ENCODE measurements at regions not wholly inside any gene's neighbourhood (a gene's known extent, or its start where the extent isn't known, plus 50 kb on each side); places are given as distances from the start of the nearest gene placed in this dataset.
A peak's percentile ranks its signal among the peaks of the same experiment; 100 is the strongest.

DNA sequence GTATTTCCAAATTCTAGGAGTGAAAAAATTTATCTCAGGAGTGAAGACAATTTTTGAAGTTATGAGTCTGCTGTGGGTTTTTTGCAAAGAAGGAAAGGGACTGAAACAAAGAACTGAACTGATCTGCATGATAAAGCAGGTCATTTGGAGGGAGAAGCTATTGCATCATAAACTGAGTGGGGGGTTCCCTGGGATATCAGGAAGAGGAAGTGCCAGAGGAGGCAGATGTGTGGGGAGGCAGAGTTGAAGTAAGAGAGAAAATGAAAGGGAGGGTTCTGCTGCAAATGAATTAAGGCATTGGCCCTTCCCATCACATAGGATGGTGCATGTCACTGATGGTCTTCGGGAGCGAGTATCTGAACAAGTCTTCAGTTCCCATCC is 379.2 kb downstream of the VPS13C start:
- DNase-seq: no peak

DNA sequence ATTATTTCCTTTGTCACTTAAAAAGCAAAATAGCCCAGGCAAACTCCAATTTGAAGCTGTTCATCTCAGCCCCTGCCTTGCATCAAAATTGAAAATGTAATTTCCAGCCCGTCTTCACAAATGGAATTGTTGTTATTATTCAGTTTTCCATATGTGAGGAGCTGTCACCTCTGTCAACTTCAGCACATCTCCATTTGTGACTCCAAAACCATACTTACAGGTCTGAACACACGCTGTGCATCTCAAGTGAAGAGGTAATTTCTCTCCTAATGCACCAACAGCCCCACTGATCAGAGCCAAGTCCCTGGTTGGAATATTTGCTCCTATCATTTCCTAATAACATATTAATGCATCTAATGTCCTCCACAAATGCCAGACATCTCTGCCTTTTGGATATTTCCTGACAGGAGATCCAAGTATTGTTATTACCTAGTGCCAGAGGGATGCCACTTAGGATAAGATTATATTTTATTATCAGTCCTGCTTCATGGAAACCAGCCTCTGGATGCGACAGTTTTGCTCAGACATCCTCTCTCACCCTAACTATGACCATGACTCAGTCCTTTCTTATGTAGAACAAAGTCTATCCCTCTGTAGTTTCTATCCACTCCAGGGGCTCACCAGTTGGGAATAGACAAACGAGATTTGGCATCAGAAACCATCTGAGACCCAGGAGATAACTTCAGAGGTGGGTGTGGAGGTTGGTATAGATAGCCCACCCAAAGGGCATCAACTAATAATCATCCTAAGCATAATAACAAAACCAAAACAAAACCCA is 379.8 kb downstream of the VPS13C start:
- DNase-seq: no peak

DNA sequence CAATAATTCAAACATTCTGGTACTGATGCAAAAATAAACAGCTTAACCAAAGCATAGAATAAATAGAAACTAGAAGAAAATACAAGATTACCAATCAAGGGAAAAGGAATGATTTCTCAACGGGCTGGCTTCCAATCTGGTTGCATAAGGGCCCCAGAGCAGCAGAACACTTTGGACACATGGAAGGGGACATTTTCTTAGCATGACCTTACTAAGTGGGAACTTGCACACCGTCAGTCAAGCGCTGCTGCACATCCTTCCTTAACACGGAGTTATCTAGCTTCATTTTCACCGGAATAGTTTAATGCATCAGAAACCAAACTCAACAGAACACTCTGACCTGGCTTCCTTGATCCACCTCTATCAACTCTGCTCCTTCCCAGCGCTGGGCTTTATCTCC is 388.5 kb downstream of the VPS13C start:
- DNase-seq: no peak

DNA sequence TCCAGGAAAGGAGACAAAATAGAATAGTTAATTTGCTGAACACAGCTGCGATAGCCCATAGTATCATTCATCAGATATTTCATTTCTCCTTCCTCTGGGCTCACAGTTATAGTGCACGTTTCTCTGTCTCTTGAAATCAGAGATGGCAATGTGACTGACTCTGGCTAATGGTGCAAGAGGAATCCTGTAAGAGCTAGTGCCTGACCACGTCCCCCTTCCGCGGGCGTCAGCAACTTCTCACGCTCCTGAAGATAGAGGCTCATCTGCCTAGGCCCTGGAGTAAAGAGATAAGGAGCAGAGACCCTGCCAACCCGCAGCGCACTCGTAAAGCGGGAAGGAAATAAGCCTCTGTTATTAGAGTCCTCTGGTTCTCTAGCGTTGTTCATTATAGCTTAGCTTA is 391.8 kb downstream of the VPS13C start:
- DNase-seq: no peak

DNA sequence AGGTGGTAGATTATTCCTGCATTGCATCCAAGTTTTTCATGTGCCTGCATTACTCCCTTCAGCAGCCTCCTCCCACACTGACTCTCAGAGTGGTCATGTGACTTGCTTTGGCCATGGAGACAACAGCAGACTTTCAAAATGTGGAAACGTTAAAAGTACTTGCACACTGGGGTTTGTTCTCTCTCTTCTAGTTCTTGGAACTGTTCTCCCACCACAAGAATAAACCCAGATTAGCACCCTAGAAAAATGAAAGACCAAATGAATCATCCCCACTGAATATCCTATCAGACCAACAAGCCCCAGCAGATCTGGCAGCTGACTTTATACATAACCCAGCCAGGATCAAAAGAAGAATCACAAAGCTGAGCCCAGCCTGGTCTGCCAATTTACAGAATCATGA is 398.5 kb downstream of the VPS13C start:
- DNase-seq: no peak

DNA sequence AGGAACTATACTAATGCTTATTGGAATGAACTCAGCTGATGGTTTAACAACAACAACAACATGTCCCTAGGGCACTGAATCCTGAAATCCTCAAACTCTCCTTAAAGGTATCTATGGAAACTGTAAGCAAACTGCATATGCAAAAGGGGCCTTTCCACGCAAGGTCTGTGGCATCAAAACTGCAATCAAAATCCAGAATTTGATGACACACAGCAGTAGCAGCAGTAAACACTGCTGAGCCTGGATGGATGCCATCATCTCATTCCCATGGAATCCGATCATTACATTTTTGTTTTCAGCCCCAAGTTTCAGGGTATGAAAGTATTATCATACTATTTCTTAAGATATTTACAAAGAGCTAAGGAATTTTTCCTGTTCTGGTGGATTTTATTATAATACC is 399.7 kb downstream of the VPS13C start:
- no peak for DNase-seq

DNA sequence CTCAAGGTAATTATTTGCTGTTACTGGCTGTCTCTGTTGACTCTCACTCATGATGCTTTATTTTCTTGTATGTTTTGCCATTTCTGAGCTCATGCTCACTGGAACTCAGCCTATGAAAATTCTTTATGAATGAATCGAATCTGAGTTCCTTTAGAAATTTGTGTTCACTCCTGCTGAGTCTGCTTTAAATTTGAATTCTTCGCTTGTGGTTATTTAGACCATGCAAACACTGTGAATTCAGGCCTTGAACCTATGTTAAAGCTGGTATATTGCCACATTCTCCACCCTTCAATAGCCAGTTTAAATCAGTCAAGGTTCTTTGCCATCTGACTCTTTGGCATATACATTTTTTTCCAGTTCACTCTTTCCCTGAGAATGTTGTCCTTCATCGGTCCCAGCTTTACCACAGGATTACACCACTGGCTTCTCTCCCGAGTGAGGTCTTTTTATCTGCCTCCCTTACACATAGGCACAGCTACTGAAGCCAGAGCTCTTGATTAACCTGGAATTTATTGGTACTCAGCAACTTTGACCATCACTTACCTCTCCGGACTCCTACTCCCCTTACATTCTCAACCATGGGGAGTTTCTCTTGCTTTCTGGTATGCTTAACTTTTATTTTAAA is 400.6 kb downstream of the VPS13C start:
- DNase-seq: no peak

DNA sequence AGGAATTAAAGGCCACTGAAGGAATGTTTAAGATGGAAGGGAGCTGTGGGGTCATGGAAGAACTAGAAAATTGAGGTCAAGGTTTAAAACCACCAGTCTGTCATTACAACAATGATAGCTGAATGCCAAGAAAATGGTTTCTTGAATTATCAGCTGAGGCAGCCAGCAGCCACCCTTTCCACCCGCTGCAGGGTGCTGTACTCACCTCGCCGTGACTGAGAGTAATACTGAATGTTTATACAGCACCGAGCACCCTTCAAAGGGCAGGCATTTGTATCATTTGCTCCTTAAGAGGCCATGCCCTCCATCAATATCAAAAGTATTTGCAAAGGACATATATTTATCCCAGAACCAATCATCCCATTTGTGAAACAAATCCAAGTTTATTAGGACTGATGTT is 402.8 kb downstream of the VPS13C start:
- no peak for DNase-seq

DNA sequence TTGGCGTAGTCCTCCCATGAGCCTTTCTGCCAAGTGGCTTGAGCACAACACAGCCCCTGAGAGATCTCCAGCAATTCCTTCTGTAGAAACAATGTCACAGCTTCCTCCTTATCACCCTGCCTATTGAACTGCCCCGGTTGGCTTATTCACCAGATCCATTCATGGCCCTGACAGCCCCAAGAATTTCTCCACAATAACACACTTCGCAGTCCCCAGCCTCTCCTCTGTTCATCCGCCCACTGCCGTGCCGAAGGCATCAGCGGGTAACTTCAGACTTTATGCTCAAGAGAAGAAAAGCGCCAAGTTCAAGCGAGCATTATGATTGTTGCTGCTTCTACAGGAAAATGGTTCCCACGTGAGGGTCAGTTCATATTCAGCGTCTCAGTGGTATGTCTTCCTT is 403.9 kb downstream of the VPS13C start:
- DNase-seq: no peak

DNA sequence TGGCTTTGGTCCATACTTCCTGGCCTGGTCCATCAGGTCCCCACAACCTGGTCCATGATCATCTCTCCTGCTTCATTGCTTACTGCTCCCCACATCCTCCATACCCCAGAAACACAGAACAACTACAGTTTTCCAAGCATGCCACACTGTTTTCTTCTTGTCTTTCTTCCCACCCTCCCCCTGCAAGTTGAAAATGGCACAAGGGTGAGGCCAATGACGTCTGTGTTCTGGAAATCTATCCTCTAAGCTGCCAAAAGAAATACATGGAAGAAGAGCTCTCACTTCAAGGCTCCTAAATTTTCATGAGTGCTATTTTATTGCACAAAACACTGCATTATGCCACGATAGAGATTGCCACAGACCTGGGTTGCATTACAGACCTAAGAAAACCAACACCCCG is 404.4 kb downstream of the VPS13C start:
- no peak for DNase-seq

DNA sequence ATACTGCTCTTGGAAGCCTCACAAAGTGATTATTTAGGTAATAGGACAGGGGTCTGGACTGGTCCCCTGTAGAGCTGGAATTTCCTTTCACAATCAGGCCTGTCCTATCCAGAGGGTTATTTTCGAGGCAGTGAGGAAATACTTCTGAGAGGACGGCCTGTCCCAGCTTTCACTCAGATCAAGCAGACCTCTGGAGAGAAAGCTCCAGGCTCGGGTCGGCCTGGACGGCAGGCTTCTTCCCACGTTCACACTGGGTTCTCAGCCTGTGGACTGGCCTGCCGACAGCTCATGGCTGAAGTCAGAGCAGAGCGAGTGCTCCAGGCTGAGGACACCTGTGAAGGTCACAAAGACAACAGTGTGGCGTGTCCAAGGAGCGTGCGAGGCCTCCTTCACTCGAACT is 405.3 kb downstream of the VPS13C start:
- DNase-seq: no peak

DNA sequence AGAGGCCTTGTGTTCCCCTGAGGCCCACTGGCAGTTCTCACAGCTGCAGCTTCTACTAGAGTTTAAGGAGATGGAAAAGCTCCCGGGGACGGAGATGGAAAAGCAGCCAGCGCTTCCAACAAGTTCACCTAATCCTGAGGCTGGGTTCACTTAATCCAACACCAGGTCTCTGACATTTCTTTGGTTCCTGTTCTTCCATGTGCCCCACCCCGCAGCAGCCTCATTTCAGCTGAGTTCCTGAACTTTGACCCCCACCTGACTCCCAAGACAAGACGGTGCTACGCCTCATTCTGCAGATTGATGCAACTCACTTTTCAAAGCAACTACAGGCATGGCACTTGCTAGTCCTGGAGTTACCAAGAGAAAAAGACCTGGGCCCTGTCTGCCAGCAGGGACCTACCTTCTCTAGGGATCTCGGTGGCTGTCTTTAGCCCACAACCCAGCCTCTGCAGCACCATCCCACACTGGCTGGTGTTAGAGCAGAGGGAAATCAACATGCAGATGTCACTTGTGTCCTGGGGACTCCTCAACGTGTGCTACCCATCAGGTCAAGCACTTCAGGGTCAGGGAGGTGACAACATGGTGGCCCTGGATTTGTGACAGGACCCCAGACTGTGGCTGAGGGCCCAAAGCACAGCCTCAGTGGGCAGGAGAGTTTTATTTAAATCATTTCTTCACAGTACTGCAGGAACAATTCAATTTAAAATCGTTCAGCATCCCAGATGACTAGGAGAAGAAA is 406.1 kb downstream of the VPS13C start:
- DNase-seq: no peak

DNA sequence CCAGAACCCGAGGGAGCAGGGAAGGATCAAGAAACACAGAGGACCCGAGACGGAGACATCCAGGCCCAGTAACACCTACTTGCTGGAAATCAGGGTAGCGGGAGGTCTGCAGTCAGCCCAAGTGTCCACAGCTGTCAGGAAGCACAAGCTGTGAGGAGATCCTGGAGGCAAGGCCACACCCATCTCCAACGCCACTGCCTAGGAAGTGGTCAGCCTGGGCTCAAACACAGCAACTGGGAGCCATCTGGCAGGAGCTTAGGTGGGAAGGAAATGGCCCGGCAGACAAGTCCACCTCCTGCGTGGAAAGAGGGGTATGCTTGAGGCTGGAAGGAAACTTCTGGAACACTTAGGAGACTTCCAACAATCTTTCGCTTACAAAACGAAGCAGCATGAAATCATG is 407.1 kb downstream of the VPS13C start:
- peak; percentile 4 for DNase-seq

DNA sequence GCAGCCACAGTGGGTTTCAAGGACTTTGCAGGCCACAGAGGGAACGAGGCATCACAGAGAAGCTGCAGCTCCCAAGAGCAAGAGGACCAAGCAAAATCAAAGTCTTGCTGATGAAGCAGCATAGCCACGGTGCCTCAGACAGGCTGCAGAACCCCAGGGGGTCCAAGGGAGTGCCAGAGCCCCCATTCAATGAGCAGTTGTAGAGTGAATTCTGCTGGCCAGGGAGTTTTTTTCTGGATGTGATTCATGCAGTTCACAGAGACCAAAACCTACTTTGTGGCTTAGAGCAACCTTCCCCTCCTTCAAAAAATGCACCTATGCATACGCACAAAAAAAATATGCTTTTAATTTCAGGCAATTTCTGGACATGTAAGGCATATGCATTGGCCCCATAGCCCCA is 409.0 kb downstream of the VPS13C start:
- no peak for DNase-seq

DNA sequence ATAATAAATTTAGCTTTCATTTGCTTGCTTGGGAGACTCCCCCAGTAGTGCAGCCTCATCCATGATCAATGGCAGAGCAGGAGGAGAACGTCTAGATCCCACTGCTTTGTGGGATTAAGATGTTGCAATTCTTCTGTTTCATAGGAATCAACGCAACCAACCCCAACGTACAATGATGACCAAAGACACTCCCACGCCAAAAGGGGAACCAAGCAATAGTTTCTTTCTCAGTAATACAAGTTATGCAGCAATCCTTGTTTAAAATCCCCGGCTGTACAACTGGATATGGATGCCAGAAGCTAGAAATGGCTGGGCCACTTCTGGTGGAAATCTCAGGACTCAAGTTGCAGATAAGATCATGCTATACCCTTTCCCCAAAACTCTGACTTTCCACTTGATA is 411.2 kb downstream of the VPS13C start:
- no peak for DNase-seq

DNA sequence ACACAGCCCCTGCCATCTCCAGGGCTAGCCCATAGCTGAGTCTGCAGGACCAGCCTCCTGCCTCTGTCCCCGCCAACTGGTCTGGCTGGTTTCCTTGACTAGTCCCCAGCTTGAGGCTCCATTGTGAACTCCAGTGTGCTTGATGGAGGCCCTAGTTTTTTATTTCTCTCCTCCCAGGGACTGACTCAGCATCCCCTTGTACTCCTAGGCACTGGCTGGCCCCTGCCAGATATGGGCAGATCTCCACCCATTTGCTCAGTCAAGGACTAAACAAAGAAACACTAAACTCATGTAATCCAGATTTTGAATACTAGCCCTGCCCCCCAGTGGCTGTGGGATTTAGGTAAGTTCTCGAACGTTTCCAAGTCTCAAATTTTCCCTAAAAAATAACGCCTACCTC is 415.4 kb upstream of the RORA start:
- no peak for DNase-seq

DNA sequence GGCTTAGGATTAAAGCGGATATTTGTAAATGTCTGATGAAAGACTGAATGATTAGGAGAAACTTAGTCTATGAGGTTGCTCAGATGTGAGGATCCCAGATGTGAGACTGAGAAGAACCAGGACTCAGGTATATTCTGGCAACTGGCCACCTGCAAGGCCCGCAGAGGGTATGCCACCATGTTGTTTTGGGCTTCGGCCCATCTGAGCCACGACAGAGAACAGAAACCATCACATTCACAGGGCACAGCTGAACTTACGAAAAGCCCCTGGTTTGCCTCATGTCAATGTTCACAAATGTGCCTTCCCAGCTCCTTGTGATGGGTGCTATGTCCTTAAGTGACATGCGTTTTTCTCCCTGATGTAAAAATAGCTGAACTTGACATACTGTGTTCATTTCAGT is 412.5 kb upstream of the RORA start:
- DNase-seq: no peak

DNA sequence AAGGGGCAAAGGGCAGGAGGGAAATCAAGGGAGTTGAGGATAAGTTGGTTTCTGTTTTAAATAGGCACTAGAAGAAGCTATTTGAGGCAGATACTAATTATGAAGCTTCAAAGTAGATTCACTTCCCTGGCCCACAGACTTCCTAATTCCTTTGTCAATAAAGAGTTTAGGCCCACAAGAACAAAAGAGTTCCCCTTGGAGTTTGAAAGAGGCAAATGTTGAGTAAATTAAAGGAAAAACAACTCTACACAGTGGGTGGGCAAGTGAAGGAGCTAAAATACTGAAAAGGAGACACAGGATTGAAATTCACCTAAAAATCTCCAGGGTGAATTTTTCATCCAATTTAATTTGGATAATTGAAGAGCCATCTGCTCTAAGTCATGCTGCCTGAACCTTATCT is 411.7 kb upstream of the RORA start:
- no peak for DNase-seq

DNA sequence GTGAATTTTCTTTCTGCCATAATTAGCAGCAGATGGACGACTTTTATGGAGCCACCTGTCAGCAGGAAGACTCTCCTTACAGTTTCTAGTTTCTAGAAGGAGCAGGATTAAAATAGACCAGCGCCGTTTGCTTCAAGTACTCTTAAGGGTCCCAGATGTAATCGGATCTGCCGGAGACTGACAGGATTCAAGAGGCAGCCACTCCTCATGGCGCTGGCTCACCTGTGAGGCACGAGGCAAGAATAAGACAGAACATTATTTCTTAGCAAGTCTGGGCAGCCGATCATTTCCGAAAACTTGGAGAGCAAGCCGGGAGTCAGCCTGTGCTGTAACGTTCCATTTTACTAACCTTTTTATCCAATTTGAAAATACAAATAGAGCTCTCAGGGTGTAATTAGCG is 410.4 kb upstream of the RORA start:
- DNase-seq: no peak

DNA sequence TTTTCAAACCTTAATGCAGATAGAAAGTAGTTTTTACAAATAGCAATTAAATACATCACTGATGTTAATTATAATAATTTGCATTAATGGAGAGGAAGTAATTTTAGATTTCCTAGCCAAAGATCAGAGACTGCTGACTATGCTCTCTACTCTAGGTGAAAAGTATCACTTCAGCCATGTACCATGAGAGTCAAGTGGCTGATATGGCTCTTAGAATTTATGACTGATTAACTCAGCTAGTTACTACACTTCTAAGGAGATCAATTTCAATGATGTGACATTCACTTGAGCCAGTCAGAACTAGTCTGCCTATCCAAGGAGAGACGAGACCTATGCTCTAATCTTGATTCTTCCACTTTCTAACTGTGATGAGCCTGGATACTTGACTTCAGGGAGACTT is 405.7 kb upstream of the RORA start:
- no peak for DNase-seq

DNA sequence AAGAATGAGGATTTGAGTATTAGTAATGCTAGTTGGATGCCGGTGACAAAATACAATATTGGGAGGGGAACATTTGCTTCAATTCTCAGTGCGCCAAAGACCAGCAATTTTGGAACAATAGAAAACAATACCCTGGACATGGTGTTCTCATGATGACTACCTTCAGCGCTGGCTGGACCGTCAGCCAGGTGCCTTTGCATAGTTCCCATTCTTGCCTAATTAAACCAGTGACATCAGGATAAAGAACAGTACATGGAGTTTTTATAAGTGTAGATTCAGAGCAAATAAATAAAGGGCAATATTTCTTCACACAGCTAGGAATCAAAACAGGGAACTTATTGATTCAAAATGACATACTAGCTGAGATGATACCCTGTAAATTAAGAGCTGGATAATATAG is 404.8 kb upstream of the RORA start:
- DNase-seq: no peak

DNA sequence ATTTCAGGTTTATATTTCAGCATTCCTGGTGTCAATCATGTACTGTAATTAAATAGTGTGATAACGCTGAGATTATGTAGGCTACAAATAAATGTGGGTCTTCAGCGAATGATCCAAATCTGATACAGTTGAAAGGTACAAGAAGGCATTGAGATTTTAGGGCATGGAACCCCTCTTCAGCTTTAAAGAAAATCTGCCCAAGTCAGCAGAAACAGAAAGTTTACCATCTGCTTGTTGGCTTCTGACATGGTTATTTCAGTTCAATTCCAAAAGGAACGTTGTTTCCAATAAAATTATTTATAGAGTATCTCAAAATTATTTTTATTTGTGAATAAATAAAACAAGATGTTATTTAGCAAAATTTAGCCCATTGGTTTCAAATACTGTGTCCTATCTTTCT is 400.2 kb upstream of the RORA start:
- DNase-seq: no peak

DNA sequence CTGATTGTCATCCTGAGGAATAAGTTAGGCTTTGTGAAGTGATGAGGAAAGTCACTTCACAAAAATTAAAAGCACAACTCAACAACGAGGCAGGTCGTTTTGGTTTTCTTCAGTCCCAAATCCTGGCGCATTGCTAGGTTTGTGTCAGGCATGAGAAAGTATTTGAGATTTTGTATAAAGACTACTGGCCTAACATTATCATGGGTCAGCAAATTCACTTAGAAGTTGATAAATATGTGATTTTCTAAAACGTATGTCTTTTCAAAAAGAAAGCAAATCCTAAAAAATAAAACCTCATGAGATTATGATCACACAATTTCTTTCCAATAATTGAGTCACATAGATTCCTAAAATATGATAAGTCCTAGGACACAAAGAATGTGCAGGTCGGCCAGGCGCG is 395.8 kb upstream of the RORA start:
- DNase-seq: no peak

DNA sequence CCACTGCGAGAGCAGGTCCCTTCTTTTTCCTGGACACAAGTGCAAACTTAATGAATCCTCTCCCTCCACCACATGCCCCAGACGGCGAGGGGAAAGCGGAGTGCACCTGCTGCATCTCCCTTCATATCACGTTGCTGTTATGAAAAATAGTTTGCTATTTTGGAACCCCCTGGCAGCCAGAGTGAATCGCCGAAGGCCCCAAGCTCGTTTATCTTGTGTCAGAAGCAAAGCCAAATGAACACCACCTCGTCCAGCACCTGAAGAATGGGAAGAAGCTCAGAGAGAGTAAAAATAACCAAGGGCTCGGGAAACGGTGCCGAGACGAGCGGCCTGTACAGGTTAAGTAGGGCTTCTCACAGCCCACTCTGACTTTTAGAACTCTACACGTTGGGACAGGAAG is 394.6 kb upstream of the RORA start:
- no peak for DNase-seq

DNA sequence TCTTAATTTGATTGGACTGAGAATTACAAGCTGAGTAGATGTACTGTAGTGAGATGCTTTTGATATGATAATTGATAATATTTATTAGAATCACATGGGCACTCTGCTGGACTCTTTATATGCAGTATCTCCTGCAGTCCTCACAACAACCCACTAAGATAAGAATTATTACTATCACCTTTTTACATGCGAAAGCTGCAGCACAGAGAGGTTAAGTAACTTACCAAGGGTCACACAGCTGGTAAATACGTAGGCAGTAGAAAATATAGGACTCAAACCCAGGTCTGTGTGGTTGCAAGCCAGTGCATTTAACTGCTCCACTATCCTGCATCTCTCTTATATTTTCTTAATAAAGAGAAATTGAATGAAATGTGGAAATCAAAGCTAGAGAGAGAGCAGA is 392.8 kb upstream of the RORA start:
- DNase-seq: no peak

Data from COR-L47 (cell line).